ENCODE measurements at regions not wholly inside any gene's neighbourhood (a gene's known extent, or its start where the extent isn't known, plus 50 kb on each side); places are given as distances from the start of the nearest gene placed in this dataset.

- Histone ChIP-seq H3K9me3 (ENCODE audit: insufficient read depth, low read depth, low read length) (no peaks in the 10 kb centered on the region), H3K9ac (ENCODE audit: low read depth, low read length) (no peak overlapping the region), H3K27ac (ENCODE audit: low read length) (no peak overlapping the region), H3K36me3 (ENCODE audit: insufficient read depth, low read depth, low read length) (no peaks in the 10 kb centered on the region), H3K27me3 (ENCODE audit: insufficient read depth, low read length) (peaks cover 6% of the 10 kb centered on the region; the same call in 1 of the 2 replicates), H3K4me3 (ENCODE audit: low read length) (no peak overlapping the region), H3K4me1 (ENCODE audit: insufficient read depth, low read length) (no peaks in the 10 kb centered on the region)
These were observed 251.6 kb downstream of the C16orf95 start for GRCh38 chr16:87065446-87066132.

DNA sequence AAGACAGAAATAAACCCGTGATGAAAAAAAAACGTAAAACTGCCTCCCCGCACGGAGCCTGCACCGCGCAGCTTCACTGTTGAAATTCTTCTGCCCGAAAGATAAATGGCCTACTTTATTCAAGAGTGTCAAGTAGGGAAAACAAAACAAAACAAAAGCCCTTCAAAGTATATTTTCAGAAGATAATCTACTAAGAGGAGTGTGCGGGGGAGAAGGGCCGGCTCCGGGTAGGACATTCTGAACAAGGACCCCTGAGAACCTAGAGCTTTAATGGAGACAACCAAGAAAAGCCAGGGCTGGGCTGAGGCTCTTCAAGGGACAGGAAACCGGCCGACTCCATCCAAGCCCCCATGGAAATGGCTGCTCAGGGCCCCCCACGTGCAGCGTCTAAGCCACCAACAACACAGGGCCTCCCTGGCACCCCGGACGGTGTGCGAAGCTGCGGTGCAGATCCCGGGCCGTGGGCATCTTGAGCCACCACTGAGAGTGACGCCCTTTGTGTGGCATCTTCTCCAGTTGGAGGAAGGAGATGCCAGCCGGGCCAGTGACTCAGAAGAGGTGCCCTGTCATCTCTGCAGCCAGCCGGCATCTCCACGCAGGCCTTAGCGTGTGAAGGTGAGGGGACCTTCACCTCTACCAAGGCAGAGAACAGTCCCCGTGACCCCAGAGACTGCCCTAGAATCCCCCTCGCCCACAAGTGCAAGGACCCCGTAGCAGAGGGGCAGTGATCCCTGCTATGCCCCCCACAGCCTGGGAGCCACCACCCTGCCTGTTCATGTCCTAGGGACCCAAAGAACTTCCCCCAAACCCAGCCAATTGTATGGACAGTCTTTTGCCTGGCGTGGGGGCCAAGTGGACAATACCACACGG lies 250.8 kb downstream of the C16orf95 start:
- Histone ChIP-seq H3K9me3 (ENCODE audit: insufficient read depth, low read depth, low read length) (no peaks in the 10 kb centered on the region), H3K27me3 (ENCODE audit: insufficient read depth, low read length) (peaks cover 6% of the 10 kb centered on the region; the same call in 1 of the 2 replicates), H3K4me3 (ENCODE audit: low read length) (no peak overlapping the region), H3K4me1 (ENCODE audit: insufficient read depth, low read length) (no peaks in the 10 kb centered on the region), H3K36me3 (ENCODE audit: insufficient read depth, low read depth, low read length) (no peaks in the 10 kb centered on the region), H3K27ac (ENCODE audit: low read length) (no peak overlapping the region), H3K9ac (ENCODE audit: low read depth, low read length) (no peak overlapping the region)

DNA sequence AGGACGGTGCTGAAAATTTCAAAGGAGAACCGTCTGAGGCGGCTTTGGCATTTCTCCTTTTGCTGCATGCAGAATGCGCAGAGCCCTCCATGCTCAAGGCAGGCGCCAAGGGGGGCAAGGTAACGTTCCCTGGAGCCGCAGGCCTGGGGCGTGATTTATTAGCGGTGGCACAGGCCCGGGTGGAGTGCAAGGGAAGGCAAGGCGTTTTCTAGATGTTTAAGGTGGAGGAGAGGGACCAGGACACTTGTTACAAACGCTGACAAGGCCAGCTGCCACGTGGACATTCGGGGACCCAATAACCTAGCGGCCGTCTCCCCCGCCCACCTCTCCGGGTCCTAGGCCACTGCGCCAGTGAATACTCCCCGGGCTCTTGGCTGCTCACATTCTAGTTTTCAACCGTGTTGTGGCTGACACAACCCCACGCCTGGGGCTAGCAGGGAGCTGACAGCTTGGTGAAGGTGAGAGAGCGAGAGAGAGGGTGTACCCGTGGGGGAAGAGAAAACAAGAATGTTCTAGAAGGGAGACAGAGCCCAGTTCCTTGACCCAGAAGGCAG lies 250.1 kb downstream of the C16orf95 start:
- H3K4me1 ChIP-seq (ENCODE audit: insufficient read depth, low read length) = no peaks in the 10 kb centered on the region
- H3K27me3 ChIP-seq (ENCODE audit: insufficient read depth, low read length) = peaks cover 5% of the 10 kb centered on the region; the same call in 1 of the 2 replicates

GRCh38 chr16:87067836-87068761 lies 249.1 kb downstream of the C16orf95 start:
- Histone ChIP-seq H3K36me3 (ENCODE audit: insufficient read depth, low read depth, low read length) (no peaks in the 10 kb centered on the region), H3K4me3 (ENCODE audit: low read length) (no peak overlapping the region), H3K9ac (ENCODE audit: low read depth, low read length) (no peak overlapping the region), H3K9me3 (ENCODE audit: insufficient read depth, low read depth, low read length) (no peaks in the 10 kb centered on the region), H3K27me3 (ENCODE audit: insufficient read depth, low read length) (no peaks in the 10 kb centered on the region; the same call in 1 of the 2 replicates), H3K27ac (ENCODE audit: low read length) (no peak overlapping the region), H3K4me1 (ENCODE audit: insufficient read depth, low read length) (no peaks in the 10 kb centered on the region)

More for the DNA sequence above, 250.1 kb downstream of the C16orf95 start:
- Histone ChIP-seq H3K9ac (ENCODE audit: low read depth, low read length) (no peak overlapping the region), H3K36me3 (ENCODE audit: insufficient read depth, low read depth, low read length) (no peaks in the 10 kb centered on the region), H3K9me3 (ENCODE audit: insufficient read depth, low read depth, low read length) (no peaks in the 10 kb centered on the region), H3K27ac (ENCODE audit: low read length) (no peak overlapping the region), H3K4me3 (ENCODE audit: low read length) (no peak overlapping the region)

GRCh38 chr16:87068762-87069150 lies 248.4 kb downstream of the C16orf95 start:
- Histone ChIP-seq H3K9ac (ENCODE audit: low read depth, low read length) (no peak overlapping the region), H3K36me3 (ENCODE audit: insufficient read depth, low read depth, low read length) (no peaks in the 10 kb centered on the region), H3K27ac (ENCODE audit: low read length) (no peak overlapping the region), H3K4me1 (ENCODE audit: insufficient read depth, low read length) (no peaks in the 10 kb centered on the region), H3K4me3 (ENCODE audit: low read length) (no peak overlapping the region), H3K27me3 (ENCODE audit: insufficient read depth, low read length) (no peaks in the 10 kb centered on the region; the same call in 1 of the 2 replicates), H3K9me3 (ENCODE audit: insufficient read depth, low read depth, low read length) (no peaks in the 10 kb centered on the region)

GRCh38 chr16:87070657-87071056 lies 246.5 kb downstream of the C16orf95 start:
- Histone ChIP-seq H3K27me3 (ENCODE audit: insufficient read depth, low read length) (no peaks in the 10 kb centered on the region), H3K4me1 (ENCODE audit: insufficient read depth, low read length) (no peaks in the 10 kb centered on the region)

DNA sequence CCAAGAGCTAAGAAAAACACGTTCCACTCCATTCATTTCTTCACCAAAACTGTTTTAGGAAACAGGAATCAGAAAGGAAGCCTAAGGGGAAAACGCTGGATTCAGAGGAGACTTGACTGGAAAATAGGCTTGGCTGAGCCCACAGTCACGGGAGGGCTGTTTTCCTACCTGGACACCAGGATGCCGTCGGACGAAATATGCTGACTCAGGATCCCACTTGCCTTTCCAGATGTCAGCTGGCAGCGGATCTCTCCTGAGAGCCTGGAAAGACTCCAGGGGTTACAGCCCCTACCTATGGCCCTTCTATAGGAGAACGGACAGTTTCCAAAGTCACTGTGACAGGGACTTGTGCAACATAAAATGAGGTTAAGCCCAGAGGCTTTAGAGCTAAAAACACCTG lies 245.1 kb downstream of the C16orf95 start:
- no peaks in the 10 kb centered on the region for H3K27me3 ChIP-seq (ENCODE audit: insufficient read depth, low read length)
- H3K4me3 ChIP-seq (ENCODE audit: low read length) = no peak overlapping the region
- no peaks in the 10 kb centered on the region for H3K4me1 ChIP-seq (ENCODE audit: insufficient read depth, low read length)
- no peaks in the 10 kb centered on the region for H3K9me3 ChIP-seq (ENCODE audit: insufficient read depth, low read depth, low read length)
- no peak overlapping the region for H3K27ac ChIP-seq (ENCODE audit: low read length)
- no peak overlapping the region for H3K9ac ChIP-seq (ENCODE audit: low read depth, low read length)
- no peaks in the 10 kb centered on the region for H3K36me3 ChIP-seq (ENCODE audit: insufficient read depth, low read depth, low read length)

More at GRCh38 chr16:87070657-87071056, 246.5 kb downstream of the C16orf95 start:
- Histone ChIP-seq H3K27ac (ENCODE audit: low read length) (no peak overlapping the region), H3K9ac (ENCODE audit: low read depth, low read length) (no peak overlapping the region), H3K9me3 (ENCODE audit: insufficient read depth, low read depth, low read length) (no peaks in the 10 kb centered on the region), H3K36me3 (ENCODE audit: insufficient read depth, low read depth, low read length) (no peaks in the 10 kb centered on the region), H3K4me3 (ENCODE audit: low read length) (no peak overlapping the region)

DNA sequence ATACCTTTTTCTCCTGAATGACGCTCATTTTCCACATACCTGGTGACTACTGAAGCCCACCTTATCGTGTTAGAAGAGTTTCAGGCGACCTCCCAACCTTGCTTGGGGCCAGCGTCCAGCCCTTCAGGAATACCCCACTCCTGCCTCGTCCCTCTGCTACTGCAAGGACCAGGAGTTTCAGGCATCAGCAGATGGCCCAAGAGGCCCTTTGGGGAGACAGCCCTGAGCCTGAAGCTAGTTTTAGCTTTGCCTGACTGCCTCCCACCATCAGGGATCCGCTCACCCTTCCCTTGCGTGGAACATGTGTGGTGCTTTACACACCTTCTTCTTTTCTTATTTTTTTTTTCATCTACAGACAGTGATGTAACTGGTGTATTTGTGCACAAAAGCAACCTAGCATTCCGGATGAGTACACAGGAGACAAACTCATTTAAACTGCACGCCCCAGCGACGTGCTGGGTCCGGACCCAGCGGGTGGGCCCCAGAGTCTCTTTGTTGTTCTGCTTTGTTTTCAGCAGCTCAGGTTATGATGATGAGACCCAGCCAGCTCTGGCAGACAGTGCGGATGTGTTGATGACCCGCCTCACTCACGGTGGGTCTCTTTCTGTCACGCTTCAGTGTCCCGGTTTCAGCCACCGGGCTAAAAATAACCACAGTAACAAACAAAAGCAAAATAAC lies 242.4 kb downstream of the C16orf95 start:
- H3K4me3 ChIP-seq (ENCODE audit: low read length) = no peak overlapping the region

GRCh38 chr16:87075319-87075860 lies 241.8 kb downstream of the C16orf95 start:
- Histone ChIP-seq H3K4me3 (ENCODE audit: low read length) (no peak overlapping the region), H3K9ac (ENCODE audit: low read depth, low read length) (no peak overlapping the region), H3K36me3 (ENCODE audit: insufficient read depth, low read depth, low read length) (no peaks in the 10 kb centered on the region), H3K27ac (ENCODE audit: low read length) (no peak overlapping the region), H3K9me3 (ENCODE audit: insufficient read depth, low read depth, low read length) (peaks cover 9% of the 10 kb centered on the region; the same call in 1 of the 2 replicates), H3K4me1 (ENCODE audit: insufficient read depth, low read length) (no peaks in the 10 kb centered on the region), H3K27me3 (ENCODE audit: insufficient read depth, low read length) (no peaks in the 10 kb centered on the region)

More for the DNA sequence above, 242.4 kb downstream of the C16orf95 start:
- Histone ChIP-seq H3K9ac (ENCODE audit: low read depth, low read length) (no peak overlapping the region), H3K9me3 (ENCODE audit: insufficient read depth, low read depth, low read length) (peaks cover 3% of the 10 kb centered on the region; the same call in 1 of the 2 replicates), H3K27ac (ENCODE audit: low read length) (no peak overlapping the region), H3K27me3 (ENCODE audit: insufficient read depth, low read length) (no peaks in the 10 kb centered on the region), H3K4me1 (ENCODE audit: insufficient read depth, low read length) (no peaks in the 10 kb centered on the region), H3K36me3 (ENCODE audit: insufficient read depth, low read depth, low read length) (no peaks in the 10 kb centered on the region)

DNA sequence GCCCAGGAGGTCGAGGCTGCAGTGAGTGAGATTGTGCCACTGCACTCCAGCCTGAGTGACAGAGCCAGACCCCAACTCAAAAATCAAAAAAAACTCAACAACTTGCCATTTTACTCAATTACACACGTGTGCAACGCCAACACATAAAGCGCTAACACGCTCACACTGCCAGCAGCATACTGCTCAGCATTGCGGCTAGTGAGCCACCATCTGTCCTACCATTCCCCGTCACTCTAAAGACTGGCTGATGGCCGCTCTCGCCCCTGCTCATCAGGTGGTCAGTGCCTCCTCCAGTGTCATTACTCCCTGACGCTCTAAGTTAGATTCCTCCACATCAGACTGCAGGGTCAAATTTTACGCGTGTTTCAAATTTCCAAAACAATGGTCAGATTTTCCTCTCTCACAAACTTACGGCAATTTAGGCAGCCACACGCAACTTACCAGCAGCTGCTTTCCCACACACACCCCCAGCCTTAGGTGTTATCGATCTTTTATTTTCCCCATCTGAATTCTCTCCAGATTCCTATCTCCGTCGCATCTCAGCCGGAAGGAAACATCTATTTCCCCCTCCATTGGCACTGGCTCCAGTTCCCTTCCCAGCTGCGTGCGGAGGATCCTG lies 240.8 kb downstream of the C16orf95 start:
- H3K9me3 ChIP-seq (ENCODE audit: insufficient read depth, low read depth, low read length) = peaks cover 19% of the 10 kb centered on the region
- no peaks in the 10 kb centered on the region for H3K27me3 ChIP-seq (ENCODE audit: insufficient read depth, low read length)
- H3K27ac ChIP-seq (ENCODE audit: low read length) = no peak overlapping the region
- H3K4me3 ChIP-seq (ENCODE audit: low read length) = no peak overlapping the region
- no peaks in the 10 kb centered on the region for H3K4me1 ChIP-seq (ENCODE audit: insufficient read depth, low read length)
- H3K9ac ChIP-seq (ENCODE audit: low read depth, low read length) = no peak overlapping the region
- H3K36me3 ChIP-seq (ENCODE audit: insufficient read depth, low read depth, low read length) = no peaks in the 10 kb centered on the region
